CD4-positive, alpha-beta T cell treated with Interleukin-10 for 1 hour (primary cell): ENCODE measurements at regions not wholly inside any gene's neighbourhood (a gene's known extent, or its start where the extent isn't known, plus 50 kb on each side); places are given as distances from the start of the nearest gene placed in this dataset.
"Not testable (repeated sequence)": the region's sequence is repeated elsewhere in the genome, so short reads cannot be mapped to it uniquely, and the experiment has no call there.

ENCODE experiments used
- DNase-seq: peaks from one replicate; pipeline ENCODE4 v3.0.0-alpha.2; 2020

- DNase-seq, result no peak
Measured at GRCh38 chr4:148951346-148951745, 509.1 kb upstream of the NR3C2 start.

- no peak for DNase-seq
Measured at GRCh38 chr4:148946271-148946670, 504.1 kb upstream of the NR3C2 start.

- no peak for DNase-seq
Measured at GRCh38 chr4:148944839-148945219, 502.6 kb upstream of the NR3C2 start.

- DNase-seq, result no peak
Measured at GRCh38 chr4:148944136-148944838, 502.1 kb upstream of the NR3C2 start.

DNA sequence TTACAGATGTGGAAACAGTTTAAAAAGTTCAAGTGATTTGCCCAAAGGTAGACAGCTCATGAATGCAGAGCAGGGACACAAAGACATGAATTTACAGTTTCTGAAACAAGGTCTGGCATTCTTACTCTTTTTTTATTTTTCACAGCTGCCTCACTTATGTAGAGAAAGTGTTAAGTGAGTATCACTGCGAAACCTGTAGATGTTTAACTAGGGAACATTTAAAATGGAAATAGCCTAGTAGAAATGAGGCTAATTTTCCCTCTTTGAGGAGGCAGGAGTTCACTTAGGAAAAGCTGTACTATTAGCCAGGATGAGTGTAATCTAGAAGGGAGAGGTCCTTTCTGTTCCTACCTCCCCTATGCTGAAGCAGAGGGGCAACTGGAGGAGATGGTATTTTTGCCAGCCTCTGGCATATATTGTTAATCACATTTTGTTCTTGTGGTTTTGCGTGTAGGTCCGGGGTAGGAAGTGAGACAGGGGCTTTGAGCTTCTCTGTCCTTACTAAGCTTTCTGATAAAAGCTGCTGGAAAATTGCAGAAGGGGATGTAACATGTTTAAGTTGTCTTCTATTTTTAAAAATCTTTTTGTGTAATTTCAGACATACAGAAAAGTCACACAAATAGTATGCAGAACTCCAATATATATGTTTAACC, 492.8 kb upstream of the NR3C2 start:
- no peak for DNase-seq

- no peak for DNase-seq
Measured at GRCh38 chr4:148926276-148927260, 484.4 kb upstream of the NR3C2 start.

DNA sequence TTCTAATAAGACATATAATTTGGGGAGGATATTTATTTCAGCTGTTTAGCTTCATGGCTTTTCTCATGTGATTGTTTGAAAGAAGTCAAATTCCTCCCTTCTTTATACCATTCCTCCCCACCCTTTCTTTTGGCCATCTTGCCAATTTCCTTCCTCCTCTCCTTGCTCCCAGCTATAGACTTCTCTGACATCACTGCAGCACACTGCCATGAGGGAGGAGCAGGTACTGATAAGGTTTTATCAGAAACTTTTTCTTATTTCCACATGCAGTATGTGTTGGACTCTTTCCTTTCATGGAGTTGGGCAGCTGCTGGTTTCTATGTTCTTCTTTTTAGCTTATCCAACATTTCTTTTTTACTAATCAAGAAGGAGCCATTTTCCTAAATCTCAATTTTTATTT, 481.7 kb upstream of the NR3C2 start:
- no peak for DNase-seq

- no peak for DNase-seq
Measured at GRCh38 chr4:148922497-148922896, 480.3 kb upstream of the NR3C2 start.

DNA sequence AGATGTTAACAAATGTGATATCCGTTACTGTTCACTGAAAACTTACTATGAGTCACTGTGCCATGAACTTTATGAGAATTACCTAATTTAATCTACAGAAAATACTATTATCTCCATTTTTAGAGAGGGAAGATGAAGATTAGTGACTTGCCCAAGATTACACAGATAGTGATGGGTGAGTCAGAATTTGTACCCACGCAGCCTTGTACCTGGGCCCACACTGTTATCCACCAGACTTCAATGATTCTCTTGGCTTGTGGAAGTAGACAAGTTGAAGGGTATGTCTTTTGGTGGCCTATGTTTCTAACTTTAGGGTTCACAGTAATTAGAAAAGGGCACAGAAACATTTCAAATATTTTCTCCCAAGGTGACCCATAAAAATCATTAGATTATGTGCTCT, 472.5 kb upstream of the NR3C2 start:
- no peak for DNase-seq

DNA sequence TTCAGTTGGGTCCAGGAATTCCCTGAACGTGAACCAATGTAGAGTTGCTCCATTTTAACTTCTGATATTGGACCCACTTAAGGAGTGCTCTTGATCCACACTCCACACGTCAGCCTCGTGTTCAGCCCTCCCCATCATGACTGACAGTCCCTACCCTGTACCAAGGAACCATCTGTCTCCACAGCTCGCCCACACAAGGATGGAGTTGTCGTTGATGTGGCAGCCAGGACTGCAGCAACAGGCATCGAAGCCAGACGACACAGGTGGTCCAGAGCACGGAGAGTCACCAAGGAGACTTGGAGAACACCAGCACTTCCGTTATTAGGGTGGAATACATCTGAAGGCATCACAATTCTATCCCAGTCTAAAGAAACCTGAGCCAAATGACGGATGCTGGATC, 472.1 kb upstream of the NR3C2 start:
- no peak for DNase-seq

GRCh38 chr4:148903388-148903787, 461.2 kb upstream of the NR3C2 start:
- no peak for DNase-seq

DNA sequence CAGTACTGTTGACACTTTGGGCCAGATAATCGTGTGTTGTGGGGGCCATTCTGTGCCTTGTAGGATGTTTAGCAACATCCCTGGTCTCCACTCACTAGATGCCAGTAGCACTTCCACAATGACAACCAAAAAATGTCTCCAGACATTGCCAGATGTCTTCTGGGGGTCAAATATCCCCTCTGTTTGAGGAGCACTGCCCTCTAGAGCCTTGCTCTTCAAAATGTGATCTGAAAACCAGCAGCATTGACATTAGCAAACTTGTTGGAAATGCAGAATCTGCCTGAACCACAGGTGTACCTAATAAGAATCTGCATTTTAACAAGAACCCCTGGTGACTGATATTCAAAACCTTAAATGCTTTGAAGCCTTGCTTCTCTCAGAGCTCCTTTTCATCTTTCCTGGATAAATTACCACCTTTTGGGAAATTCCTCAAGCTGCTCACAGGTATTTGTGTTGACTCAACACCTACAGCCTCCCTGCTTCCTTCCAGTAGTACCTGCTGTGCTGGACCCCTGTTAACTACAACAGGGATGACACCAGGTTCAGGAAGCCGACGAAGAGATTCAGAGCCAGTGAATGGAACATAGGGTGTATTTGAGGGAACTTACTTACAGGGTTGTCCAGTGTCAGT, 459.0 kb upstream of the NR3C2 start:
- no peak for DNase-seq

DNA sequence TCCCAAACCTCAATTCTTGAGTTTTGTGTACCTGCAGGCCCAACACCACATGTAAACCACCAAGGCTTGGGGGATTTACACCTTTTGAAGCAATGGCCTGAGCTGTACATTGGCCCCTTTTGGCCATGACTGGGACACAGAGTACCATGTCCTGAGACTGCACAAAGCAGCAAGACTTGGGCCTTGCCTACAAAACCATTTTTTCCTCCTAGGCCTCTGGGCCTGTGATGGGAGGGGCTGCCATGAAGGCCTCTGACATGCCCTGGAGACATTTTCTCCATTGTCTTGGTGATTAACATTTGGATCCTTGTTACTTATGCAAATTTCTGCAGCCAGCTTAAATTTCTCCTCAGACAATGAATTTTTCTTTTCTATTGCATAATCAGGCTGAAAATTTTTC, 455.9 kb upstream of the NR3C2 start:
- DNase-seq, result not testable (repeated sequence)

DNA sequence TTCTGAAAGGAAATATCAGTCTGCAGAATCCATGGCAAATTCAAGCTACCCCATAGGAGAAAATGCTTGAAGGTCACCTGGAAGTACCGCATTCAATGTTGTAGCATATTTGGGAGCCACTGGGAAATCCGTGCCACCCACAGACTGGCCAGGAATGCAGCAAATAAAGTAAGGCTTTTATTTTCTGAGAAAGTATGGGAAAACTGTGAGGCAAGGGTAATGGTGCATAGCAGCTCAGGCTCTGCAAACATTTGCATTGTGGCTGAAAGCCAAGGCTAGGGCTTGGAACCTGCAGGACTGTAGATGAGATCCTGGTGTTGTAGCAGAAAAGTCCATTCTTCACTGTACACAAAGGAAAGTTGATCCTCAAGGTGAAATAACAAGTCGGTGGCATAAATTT, 450.9 kb upstream of the NR3C2 start:
- DNase-seq, result no peak

DNA sequence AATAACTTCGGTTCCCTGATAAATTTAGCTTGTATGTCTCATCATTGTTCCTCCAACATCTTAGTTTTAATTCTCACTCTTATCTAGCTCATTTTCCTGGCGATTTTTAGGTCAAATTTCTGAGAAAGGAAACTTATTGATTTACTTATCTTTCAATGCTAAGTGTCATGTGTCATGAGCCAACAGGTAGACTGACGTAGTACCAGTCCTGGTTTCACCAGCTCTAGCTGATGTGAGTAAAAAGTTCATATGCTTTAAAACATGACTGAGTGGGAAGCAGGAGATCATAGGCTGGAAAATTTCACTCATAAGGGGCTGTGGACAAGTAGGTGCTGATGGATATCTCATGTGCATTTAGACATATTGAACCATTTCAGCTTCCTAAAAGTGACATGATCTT, 441.7 kb upstream of the NR3C2 start:
- no peak for DNase-seq

- DNase-seq, result no peak
Measured at GRCh38 chr4:148883435-148883834, 441.2 kb upstream of the NR3C2 start.

DNA sequence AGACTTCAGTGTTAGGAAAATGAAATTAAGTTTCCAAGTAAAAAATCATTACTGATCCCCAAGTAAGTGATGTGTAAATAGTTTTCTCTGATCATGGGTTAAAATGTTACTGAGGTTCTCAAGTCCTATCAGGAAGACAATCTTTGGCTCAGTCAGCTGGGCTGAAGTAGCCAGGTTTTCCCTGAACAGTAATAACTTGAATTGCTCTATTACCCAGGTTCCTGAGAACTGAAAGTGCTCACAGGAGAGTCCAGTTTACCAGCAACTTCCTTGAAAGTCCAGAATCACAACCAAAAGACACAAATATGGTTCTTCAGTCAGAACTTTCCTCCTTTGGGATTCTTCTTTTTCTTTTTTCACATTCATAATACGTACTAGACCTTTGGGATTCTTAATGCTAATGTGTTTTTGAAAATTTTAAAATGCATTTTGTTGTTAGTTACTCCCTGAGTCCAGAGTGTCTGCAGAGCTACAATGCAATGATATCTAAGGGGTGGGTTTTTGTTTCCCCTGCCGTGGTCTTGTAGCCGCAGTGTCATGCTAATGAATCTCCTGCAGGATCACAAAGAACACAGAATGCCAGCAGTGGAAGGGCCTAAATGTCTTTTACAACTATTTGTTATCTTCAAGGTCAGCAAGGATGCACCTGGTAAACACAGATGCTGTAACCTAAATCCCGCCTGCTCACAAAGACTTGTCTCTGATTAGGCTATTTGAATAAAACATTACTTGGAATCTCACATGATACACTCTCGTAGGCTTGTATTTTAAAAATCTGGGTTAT, 439.8 kb upstream of the NR3C2 start:
- no peak for DNase-seq

DNA sequence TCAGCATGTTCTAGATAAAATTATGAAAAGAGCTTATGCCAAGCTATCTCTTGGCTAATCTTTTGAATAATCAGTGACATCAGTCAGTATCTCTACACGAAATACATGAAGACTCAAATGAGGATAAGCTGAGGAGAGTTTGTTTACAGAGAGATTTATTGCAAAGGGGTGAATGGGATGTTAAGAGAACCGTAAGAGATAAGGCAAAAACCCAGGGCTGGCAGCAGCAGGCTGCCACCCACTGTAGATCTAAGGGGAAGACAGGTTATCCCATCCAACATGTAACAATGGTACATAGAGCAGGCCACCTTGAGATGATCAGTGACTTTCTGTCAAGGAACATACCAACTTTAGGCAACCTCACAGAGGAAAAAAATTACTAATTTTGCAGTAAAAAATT, 432.1 kb upstream of the NR3C2 start:
- no peak for DNase-seq

GRCh38 chr4:148868191-148868590, 426.0 kb upstream of the NR3C2 start:
- DNase-seq, result no peak

DNA sequence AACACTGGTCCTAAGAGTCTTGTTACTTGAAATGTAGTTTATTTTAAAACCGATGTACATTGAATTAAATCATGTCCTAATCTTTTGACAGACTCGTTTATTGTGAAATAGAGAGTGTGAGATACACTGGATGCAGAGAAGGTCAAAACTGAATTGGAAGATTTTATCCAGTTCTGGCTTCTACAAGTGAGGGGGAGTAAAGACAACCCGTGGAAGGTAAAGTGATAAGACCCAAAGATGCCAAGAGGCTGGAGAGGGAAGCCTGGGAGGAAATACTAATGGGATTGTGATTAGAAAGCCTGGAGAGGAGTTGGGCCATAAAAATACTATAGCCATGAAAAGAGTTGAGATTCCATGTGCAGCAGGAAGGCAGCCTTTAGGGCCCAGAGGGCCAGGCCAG, 424.5 kb upstream of the NR3C2 start:
- no peak for DNase-seq

DNA sequence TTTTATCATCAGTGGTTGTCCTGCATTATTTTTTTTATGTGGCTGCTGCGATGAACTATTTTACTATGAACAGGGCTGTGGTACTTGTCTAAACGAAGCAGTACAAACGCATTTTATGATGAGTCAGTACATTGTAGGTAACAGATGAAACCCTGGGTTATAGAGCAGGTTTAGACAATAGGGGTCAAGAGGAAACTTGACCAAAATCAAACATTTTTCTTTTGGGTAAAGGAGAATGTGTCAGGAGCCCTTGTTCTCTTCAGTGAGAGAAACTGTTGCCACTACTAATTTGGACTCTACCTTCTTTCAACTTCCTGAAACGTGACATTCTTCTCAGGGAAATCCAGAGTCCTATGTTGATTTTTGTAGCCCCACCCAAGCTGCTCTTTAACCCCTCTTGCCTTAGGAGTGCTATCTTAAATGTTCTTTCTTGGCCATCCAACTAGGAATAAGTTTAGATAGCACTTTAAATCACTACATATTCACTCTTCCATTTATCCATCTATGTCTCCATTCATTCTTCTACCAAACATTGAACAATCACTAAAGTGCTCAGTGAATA, 415.8 kb upstream of the NR3C2 start:
- DNase-seq, result no peak
